Hepatocyte (in vitro differentiated cells): ENCODE measurements at regions not wholly inside any gene's neighbourhood (a gene's known extent, or its start where the extent isn't known, plus 50 kb on each side); places are given as distances from the start of the nearest gene placed in this dataset.

ENCODE experiments used
- DNase-seq: peaks from one replicate; pipeline ENCODE4 v3.0.0-alpha.2; 2016; ENCODE audit warnings: low spot score
- H2AFZ ChIP-seq: fragments of 200-600 bp; sonication (generic); 2 replicates; pipeline ENCODE4 v1.6.0; 2016; ENCODE audit warnings: antibody characterized with exemption, mild to moderate bottlenecking
- H3K27ac ChIP-seq: fragments of 200-600 bp; sonication (generic); 2 replicates; pipeline ENCODE4 v1.5.1; 2016; ENCODE audit warnings: mild to moderate bottlenecking
- H3K27me3 ChIP-seq: fragments of 200-600 bp; sonication (generic); 2 replicates; pipeline ENCODE4 v1.6.1; 2016
- H3K36me3 ChIP-seq: fragments of 200-600 bp; sonication (generic); replicated peaks from 2 replicates; pipeline ENCODE4 v1.5.1; 2016; ENCODE audit warnings: low read depth; ENCODE audit not compliant: insufficient read depth
- H3K4me1 ChIP-seq: fragments of 200-600 bp; sonication (generic); 2 replicates; pipeline ENCODE4 v1.5.1; 2016; ENCODE audit warnings: mild to moderate bottlenecking, moderate library complexity; ENCODE audit not compliant: insufficient read depth
- H3K4me2 ChIP-seq: fragments of 200-600 bp; sonication (generic); 2 replicates; pipeline ENCODE4 v1.6.0; 2016
- H3K4me3 ChIP-seq: fragments of 200-600 bp; sonication (generic); 2 replicates; pipeline ENCODE4 v1.5.1; 2016; ENCODE audit warnings: mild to moderate bottlenecking
- H3K79me2 ChIP-seq: fragments of 200-600 bp; sonication (generic); 2 replicates; pipeline ENCODE4 v1.6.0; 2017; ENCODE audit warnings: mild to moderate bottlenecking
- H3K9me2 ChIP-seq: fragments of 200-600 bp; sonication (generic); replicated peaks from 2 replicates; pipeline ENCODE4 v1.6.0; 2017; ENCODE audit warnings: mild to moderate bottlenecking; ENCODE audit not compliant: insufficient read depth
- H3K9me3 ChIP-seq: fragments of 200-600 bp; sonication (generic); 2 replicates; pipeline ENCODE4 v1.5.1; 2016; ENCODE audit warnings: low read depth, mild to moderate bottlenecking
- H4K20me1 ChIP-seq: fragments of 200-600 bp; sonication (generic); 2 replicates; pipeline ENCODE4 v1.6.0; 2016; ENCODE audit warnings: mild to moderate bottlenecking; ENCODE audit not compliant: insufficient read depth, poor library complexity, severe bottlenecking
- EZH2 ChIP-seq: fragments of 200-600 bp; sonication (generic); IDR thresholded peaks from 2 replicates; pipeline ENCODE4 v1.6.1; 2016; ENCODE audit warnings: antibody characterized with exemption, mild to moderate bottlenecking, borderline replicate concordance
- EZH2phosphoT487 ChIP-seq: fragments of 200-600 bp; sonication (generic); IDR thresholded peaks from one replicate; pipeline ENCODE4 v1.6.1; 2018; ENCODE audit warnings: antibody characterized with exemption, mild to moderate bottlenecking, low read depth, moderate library complexity; ENCODE audit not compliant: unreplicated experiment, severe bottlenecking
- WGBS: methylation state at CpG from one replicate; pipeline ENCODE4 v1.1.6; 2016; ENCODE audit warnings: low lambda C conversion rate; ENCODE audit errors: missing lambda C conversion rate; 5-methylcytosine and 5-hydroxymethylcytosine counted together
- TF ChIP-seq, protein P1 (sequence below): fragments of 200-600 bp; sonication (generic); IDR thresholded peaks from 2 replicates; pipeline ENCODE4 v1.5.1; 2016; ENCODE audit warnings: antibody characterized with exemption, mild to moderate bottlenecking; ENCODE audit not compliant: poor library complexity

DNA sequence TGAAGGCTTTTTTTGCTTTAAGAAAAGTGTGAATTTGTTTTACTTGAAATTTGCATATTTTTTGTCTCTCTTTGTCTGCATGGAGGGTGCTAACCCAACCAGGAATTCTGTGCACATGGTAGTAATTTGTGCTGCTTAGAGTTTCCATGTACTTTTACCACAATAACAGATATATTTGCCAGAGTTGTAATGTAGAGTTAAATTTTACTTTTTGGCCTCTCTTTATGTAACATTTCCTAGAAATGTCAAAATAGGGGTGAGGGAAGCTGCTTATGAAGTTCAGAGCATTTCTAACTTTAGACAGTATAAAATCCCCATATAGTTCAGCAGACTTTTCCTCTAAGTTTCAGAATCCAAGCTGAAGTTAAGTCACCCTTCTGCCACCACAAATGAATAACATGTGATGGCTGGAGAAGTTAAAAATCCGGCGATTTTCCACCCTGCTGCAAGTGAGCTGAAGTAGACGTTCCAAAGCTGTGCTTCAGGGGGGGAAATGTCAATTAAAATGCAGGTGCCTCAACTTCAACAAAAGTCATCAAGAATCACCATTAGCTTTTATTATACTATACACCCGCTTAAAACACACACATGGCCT, 385.7 kb upstream of the NR2F2 start:
- no peak for DNase-seq
- Histone ChIP-seq H3K4me1 (peaks cover 16% of the 10 kb centered on the region), H3K4me3 (no peak overlapping the region), H3K27me3 (no peaks in the 10 kb centered on the region), H3K4me2 (peak overlapping the region; percentile 21), H3K9me2 (no peaks in the 10 kb centered on the region), H3K79me2 (no peaks in the 10 kb centered on the region), H3K9me3 (no peaks in the 10 kb centered on the region), H3K27ac (no peak overlapping the region), H3K36me3 (no peaks in the 10 kb centered on the region), H4K20me1 (no peaks in the 10 kb centered on the region), H2AFZ (no peak overlapping the region)
- 56% methylated on average over 4 of the region's 4 CpGs for WGBS
- no peak for TF ChIP-seq EZH2
- TF ChIP-seq, protein P1, sequence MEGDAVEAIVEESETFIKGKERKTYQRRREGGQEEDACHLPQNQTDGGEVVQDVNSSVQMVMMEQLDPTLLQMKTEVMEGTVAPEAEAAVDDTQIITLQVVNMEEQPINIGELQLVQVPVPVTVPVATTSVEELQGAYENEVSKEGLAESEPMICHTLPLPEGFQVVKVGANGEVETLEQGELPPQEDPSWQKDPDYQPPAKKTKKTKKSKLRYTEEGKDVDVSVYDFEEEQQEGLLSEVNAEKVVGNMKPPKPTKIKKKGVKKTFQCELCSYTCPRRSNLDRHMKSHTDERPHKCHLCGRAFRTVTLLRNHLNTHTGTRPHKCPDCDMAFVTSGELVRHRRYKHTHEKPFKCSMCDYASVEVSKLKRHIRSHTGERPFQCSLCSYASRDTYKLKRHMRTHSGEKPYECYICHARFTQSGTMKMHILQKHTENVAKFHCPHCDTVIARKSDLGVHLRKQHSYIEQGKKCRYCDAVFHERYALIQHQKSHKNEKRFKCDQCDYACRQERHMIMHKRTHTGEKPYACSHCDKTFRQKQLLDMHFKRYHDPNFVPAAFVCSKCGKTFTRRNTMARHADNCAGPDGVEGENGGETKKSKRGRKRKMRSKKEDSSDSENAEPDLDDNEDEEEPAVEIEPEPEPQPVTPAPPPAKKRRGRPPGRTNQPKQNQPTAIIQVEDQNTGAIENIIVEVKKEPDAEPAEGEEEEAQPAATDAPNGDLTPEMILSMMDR: no peak
- no peak for TF ChIP-seq EZH2phosphoT487

DNA sequence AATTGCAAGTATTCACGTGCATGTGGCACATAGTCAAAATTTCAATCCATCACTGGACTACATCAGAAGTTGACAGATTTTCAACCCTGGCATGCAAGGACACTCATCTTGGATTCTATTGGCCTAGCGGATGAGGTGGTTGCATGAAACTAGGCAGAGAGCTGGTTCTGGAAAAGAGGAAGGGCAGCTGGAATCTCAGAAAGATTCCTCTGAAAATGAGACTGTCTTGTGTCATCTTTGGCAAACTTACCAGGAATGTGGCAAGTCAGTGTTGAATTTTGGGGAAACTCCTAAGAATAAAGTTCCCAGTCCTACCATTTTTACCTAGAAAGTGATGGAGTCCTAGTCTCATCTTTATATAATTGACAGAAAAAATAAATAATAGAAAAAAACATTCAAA, 384.3 kb upstream of the NR2F2 start:
- Histone ChIP-seq H3K9me2 (no peaks in the 10 kb centered on the region), H2AFZ (no peak overlapping the region), H3K27me3 (no peaks in the 10 kb centered on the region), H3K9me3 (no peaks in the 10 kb centered on the region), H3K4me3 (no peak overlapping the region), H4K20me1 (no peaks in the 10 kb centered on the region), H3K36me3 (no peaks in the 10 kb centered on the region), H3K4me1 (peaks cover 16% of the 10 kb centered on the region), H3K4me2 (no peak overlapping the region), H3K27ac (no peak overlapping the region), H3K79me2 (no peaks in the 10 kb centered on the region)
- WGBS: 95% methylated on average over 2 of the region's 2 CpGs
- TF ChIP-seq EZH2phosphoT487: no peak
- no peak for TF ChIP-seq EZH2
- TF ChIP-seq, protein P1: no peak
- DNase-seq: no peak

DNA sequence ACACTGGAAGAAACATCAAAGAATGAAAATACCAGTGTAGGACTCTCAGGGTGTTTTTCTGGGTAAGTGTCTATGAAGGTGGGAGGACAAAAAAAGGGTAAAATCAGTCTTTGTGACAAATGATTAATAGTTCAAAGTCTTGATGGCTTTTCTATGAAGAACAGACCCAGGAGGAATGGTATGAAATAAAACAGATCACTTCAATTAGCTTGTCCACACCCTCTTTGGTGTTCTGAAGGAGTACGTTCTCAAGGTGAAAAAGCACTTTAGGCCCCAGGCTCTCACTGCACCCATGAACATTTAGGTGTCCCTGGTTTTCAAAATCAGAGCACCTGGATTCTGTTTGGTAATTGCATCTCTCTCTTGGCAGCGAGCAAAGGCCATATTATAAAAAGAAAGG, 383.6 kb upstream of the NR2F2 start:
- Histone ChIP-seq H3K9me3 (no peaks in the 10 kb centered on the region), H3K4me1 (peaks cover 16% of the 10 kb centered on the region), H3K36me3 (no peaks in the 10 kb centered on the region), H3K9me2 (no peaks in the 10 kb centered on the region), H3K79me2 (no peaks in the 10 kb centered on the region), H3K4me3 (no peak overlapping the region), H3K27me3 (no peaks in the 10 kb centered on the region), H2AFZ (no peak overlapping the region), H3K27ac (no peak overlapping the region), H4K20me1 (no peaks in the 10 kb centered on the region), H3K4me2 (no peak overlapping the region)
- WGBS: 65% methylated on average over 2 of the region's 2 CpGs
- no peak for TF ChIP-seq EZH2
- no peak for TF ChIP-seq EZH2phosphoT487
- TF ChIP-seq, protein P1: no peak
- no peak for DNase-seq

DNA sequence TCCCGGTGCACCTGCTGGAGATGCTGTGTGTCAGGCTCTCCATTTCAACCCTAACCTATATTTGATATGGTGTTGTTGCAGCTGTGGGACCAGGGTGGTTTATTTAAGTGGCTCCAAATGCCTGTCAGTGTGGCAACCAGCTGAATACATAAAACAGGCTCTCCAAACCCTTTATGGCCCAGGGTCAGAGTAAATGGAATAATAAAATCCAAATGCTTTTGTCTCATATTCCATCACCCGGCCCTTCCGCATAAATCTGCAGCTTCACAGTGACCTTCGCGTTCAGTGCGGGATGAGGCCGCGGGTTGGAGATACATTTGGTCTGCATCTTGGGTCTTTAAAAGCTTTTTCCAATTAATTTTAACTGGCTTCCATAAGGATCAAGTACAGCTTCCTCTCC, 382.1 kb upstream of the NR2F2 start:
- Histone ChIP-seq H3K79me2 (no peaks in the 10 kb centered on the region), H3K4me2 (no peak overlapping the region), H3K27ac (no peak overlapping the region), H4K20me1 (no peaks in the 10 kb centered on the region), H3K4me1 (peaks cover 16% of the 10 kb centered on the region), H3K4me3 (no peak overlapping the region), H3K9me3 (no peaks in the 10 kb centered on the region), H3K36me3 (no peaks in the 10 kb centered on the region), H3K27me3 (no peaks in the 10 kb centered on the region), H2AFZ (no peak overlapping the region), H3K9me2 (no peaks in the 10 kb centered on the region)
- WGBS: 64% methylated on average over 8 of the region's 8 CpGs
- no peak for DNase-seq
- TF ChIP-seq, protein P1: no peak
- no peak for TF ChIP-seq EZH2
- no peak for TF ChIP-seq EZH2phosphoT487
